Testis (tissue), 2 donors: ENCODE measurements at regions not wholly inside any gene's neighbourhood (a gene's known extent, or its start where the extent isn't known, plus 50 kb on each side); places are given as distances from the start of the nearest gene placed in this dataset.

Source experiments
- DNase-seq: peaks from one replicate; pipeline ENCODE4 v3.0.0-alpha.2; 2019
- H3K27ac ChIP-seq, 2 donors: fragments of 200-600 bp; sonication (generic); one replicate each; pipeline ENCODE4 v1.5.1; 2019
- H3K27me3 ChIP-seq: fragments of 200-600 bp; sonication (generic); one replicate; pipeline ENCODE4 v1.5.1; 2019
- H3K36me3 ChIP-seq: fragments of 200-600 bp; sonication (generic); one replicate; pipeline ENCODE4 v1.5.1; 2017; ENCODE audit warnings: low read depth; ENCODE audit errors: missing control alignments
- H3K4me1 ChIP-seq: fragments of 200-600 bp; sonication (generic); one replicate; pipeline ENCODE4 v1.5.1; 2019
- H3K4me3 ChIP-seq, 2 donors: fragments of 200-600 bp; sonication (generic); one replicate each; pipeline ENCODE4 v1.5.1; 2017 to 2019
- H3K9me3 ChIP-seq: fragments of 200-600 bp; sonication (generic); one replicate; pipeline ENCODE4 v1.5.1; 2017
- CTCF ChIP-seq, 3 experiments: fragments of 450-650 bp in 2 of 3; fragments of 200-600 bp in 1 of 3; sonication (generic) in 1 of 3; IDR thresholded peaks; one replicate each; pipeline ENCODE4 v1.5.1; 2016 to 2019; ENCODE audit warnings: antibody characterized with exemption in 3 of 3, mild to moderate bottlenecking in 2 of 3, moderate library complexity in 1 of 3
- POLR2A ChIP-seq: fragments of 450-650 bp; IDR thresholded peaks from one replicate; pipeline ENCODE4 v1.6.1; 2017; ENCODE audit warnings: antibody characterized with exemption, mild to moderate bottlenecking, moderate library complexity
- WGBS, 2 donors: methylation state at CpG; one replicate each; pipeline ENCODE4 v1.1.5; 2018; 5-methylcytosine and 5-hydroxymethylcytosine counted together
- intact Hi-C: fragments of 100-400 bp; cut with DNase I; formaldehyde crosslinking; loops from one replicate; pipeline ENCODE4 v1.15.1; 2023; ENCODE audit warnings: low total_unique reads

- no peaks in the 10 kb centered on the region for H3K4me1 ChIP-seq
- 80 to 86% methylated on average over 2 of the region's 2 CpGs for WGBS, 2 donors
Measured at GRCh38 chr15:39208187-39208586, 372.7 kb upstream of the THBS1 start.

DNA sequence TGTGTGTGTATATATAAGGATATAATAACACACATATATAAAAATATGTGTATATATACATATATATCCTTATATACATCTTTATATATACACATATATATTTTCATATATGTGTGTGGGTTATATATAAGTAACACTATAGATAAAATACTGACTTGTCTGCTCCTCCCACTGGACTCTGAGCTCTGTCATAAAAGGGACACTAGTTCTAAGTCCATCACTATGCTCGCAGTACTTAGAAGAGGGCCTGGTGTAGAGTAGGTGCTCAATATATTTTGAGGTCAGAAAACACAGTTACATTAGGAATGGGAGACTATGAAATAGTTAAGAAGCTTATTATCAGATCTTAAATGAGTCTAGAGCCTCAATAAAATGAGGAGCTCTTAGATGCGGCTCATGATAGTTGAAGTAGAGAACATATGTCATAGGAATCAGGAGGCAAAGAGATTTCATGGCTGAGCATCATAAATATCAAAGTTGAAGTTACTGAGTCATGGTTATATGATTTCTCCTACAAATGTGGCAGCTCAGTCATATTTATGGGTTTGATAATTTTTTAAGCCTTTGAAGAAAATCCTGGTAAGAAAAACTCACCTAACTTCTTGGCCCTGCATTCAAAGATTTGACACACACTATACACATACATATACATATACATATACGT is 371.2 kb upstream of the THBS1 start:
- no peak for DNase-seq
- Histone ChIP-seq H3K4me1 (no peaks in the 10 kb centered on the region), H3K36me3 (no peaks in the 10 kb centered on the region), H3K27me3 (no peaks in the 10 kb centered on the region), H3K9me3 (no peaks in the 10 kb centered on the region), H3K27ac (no peak overlapping the region), H3K4me3 (no peak overlapping the region)
- TF ChIP-seq POLR2A: no peak
- TF ChIP-seq CTCF (IDR thresholded peaks at IDR 0.05): no peak
- intact Hi-C loops: no loop called here
- WGBS, 2 donors: 97 to 99% methylated on average over 3 of the region's 3 CpGs

More at GRCh38 chr15:39208187-39208586, 372.7 kb upstream of the THBS1 start:
- no peaks in the 10 kb centered on the region for H3K27me3 ChIP-seq
- H3K4me3 ChIP-seq: no peak overlapping the region
- intact Hi-C loops: no loop called here
- no peak for DNase-seq
- no peak overlapping the region for H3K27ac ChIP-seq
- no peaks in the 10 kb centered on the region for H3K36me3 ChIP-seq
- no peak for TF ChIP-seq CTCF (IDR thresholded peaks at IDR 0.05)
- TF ChIP-seq POLR2A: no peak
- H3K9me3 ChIP-seq: no peaks in the 10 kb centered on the region

DNA sequence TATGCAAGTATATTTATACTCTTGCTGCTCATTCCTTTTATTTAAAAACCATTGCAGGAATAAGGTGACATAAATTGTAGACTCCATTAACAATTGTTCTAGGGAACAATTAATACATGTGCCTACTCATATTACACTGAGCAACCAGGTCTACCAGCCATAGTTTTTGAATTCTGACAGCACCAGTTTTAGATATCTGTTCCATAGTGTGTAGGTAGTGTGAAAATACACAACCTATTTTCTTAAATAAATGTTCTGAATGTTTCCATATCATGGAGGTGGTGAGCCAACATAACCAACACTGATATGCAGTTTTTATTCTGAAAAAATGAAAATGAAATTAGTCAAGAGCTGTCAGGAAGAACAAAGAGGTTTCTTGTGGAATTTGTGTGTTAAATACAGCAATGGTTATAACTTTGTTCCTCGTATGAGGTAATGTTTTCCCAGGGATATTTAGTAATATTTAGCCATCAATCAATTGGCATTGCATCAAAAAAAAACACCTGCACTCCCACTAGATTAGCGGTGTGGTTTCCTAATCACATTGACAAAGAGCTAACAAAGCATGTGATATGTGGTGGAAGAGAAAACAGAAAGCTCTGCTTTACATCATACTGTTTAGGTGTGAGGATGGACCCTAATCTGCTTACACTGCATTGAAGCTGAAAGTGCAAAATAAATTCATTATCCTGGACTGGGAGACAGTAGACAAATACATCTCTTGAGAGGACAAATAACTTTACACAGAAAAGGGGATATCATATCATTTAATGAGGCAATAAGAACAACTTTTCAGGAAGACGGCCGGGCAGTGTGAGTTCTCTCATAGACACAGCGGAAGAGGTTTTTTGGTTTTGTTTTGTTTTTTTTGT is 369.5 kb upstream of the THBS1 start:
- WGBS, 2 donors: 84 to 89% methylated on average over 5 of the region's 5 CpGs
- Histone ChIP-seq H3K4me3 (no peak overlapping the region), H3K27ac (no peak overlapping the region), H3K27me3 (no peaks in the 10 kb centered on the region), H3K36me3 (no peaks in the 10 kb centered on the region), H3K4me1 (no peaks in the 10 kb centered on the region), H3K9me3 (no peaks in the 10 kb centered on the region)
- intact Hi-C loops: no loop called here
- no peak for DNase-seq
- TF ChIP-seq POLR2A (no peak), CTCF (IDR thresholded peaks at IDR 0.05) (no peak)

GRCh38 chr15:39213385-39213840 is 367.5 kb upstream of the THBS1 start:
- H3K36me3 ChIP-seq: no peaks in the 10 kb centered on the region
- no peak overlapping the region for H3K4me3 ChIP-seq
- no peak overlapping the region for H3K27ac ChIP-seq
- no peak for TF ChIP-seq CTCF (IDR thresholded peaks at IDR 0.05)
- TF ChIP-seq POLR2A: no peak
- no peaks in the 10 kb centered on the region for H3K4me1 ChIP-seq
- peak; percentile 66 for DNase-seq
- no peaks in the 10 kb centered on the region for H3K9me3 ChIP-seq
- intact Hi-C loops: no loop called here
- WGBS, 2 donors: 41 to 46% methylated on average over 7 of the region's 7 CpGs
- H3K27me3 ChIP-seq: no peaks in the 10 kb centered on the region
